IPS DF 19.7 (cell line): ENCODE measurements at regions not wholly inside any gene's neighbourhood (a gene's known extent, or its start where the extent isn't known, plus 50 kb on each side); places are given as distances from the start of the nearest gene placed in this dataset.
"Not testable (repeated sequence)": the region's sequence is repeated elsewhere in the genome, so short reads cannot be mapped to it uniquely, and the experiment has no call there.

ENCODE experiments used
- DNase-seq: peaks from one replicate; pipeline ENCODE4 v3.0.0-alpha.2; 2013; ENCODE audit warnings: low read depth, low spot score

DNA sequence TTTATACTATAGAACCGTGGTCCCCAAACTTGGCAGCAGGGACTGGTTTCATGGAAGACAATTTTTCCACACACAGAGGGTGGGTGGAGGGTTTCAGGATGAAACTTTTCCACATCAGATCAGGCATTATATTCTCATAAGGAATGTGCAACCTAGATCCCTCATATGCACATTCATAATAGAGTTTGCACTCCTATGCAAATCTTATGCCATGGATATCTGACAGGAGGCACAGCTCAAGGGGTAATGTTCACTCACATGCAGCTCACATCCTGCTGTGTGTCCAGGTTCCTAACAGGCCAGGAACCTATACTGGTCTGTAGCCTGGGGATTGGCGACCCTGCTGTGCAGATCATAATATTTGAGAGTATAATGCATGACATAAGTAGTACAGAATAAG is 1802.2 kb upstream of the ACO1 start:
- DNase-seq: no peak

DNA sequence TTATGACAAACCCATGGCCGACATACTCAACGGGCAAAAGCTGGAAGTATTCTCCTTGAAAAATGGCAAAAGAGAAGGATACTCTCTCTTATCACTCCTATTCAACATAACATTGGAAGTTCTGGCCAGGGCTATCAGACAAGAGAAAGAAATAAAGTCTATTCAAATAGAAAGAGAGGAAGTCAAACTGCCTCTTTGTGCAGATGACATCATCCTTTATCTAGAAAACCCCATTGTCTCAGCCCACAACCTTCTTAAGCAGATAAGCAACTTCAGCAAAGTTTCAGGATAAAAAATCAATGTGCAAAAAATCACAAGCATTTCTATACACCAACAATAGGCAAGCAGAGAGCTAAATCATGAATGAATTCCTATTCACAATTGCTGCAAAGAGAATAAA is 1799.9 kb upstream of the ACO1 start:
- no peak for DNase-seq

DNA sequence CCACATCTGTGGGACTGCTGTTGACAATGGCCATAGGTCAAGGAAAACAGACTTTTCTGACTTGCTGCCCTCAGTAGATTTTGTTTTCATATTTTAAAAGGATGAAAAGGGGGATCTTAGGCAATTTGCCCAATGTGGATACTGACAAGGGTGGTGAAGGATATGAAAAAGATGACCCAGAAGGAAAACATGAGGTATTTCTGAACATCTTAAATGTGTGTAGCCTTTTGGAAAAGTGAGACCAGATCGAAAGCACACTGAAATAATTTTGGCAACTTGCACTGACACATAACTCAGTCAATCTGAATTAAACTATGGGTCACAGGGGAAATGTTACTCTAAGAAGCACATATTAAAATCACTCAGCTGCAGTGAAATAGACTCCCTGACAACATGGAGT is 1793.0 kb upstream of the ACO1 start:
- no peak for DNase-seq

DNA sequence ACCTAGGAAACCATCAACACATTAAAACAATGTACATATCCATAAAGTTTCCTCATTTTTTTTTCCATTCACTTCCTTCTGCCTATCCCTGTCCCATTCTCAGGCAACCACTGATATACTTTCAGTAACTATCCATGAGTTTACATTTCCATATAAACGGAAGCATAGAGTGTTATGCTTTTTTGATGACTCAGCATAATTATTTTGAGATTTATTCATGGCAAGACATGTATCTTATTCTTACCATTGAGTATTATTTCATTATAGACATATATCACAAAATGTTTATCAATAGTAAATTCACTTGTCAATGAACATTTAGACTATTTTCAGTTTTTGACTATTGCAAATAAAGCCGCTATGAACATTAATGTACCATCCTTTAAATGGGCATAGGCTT is 1786.8 kb upstream of the ACO1 start:
- DNase-seq: no peak

DNA sequence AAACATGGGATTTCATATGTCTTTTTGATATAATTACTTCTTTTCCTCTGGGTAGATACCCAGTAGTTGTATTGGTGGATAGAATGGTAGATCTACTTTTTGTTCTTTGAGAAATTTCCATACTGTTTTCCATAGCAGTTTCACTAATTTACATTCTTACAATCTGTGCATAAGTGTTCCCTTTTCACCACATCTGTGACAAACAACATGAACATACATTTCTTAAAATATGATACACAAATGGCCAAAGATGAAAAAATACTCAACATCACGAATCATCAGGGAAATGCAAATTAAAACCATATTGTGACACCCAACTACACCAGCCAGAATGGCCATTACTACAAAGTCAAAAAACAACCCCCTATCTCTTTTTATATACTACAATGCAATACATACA is 1778.5 kb upstream of the ACO1 start:
- DNase-seq: no peak

DNA sequence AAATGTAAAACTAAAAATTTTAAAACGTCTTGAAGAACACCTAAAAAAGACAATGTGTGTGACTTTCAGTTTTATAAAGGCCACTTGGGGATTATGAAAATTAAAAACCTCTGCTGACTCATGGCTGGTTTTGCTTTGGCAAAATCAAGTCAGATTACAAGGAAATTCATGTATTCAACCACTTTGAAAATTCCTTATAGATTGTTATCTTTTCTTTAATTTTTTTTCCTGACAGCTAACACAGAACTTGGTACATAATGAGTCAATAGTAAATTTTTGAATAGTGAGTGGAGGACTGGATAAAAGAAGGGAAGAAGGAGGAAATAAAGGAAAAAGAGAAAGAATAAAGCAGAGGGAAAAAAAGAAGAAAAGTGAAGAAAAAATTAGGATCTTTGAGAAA is 1774.7 kb upstream of the ACO1 start:
- DNase-seq: no peak

DNA sequence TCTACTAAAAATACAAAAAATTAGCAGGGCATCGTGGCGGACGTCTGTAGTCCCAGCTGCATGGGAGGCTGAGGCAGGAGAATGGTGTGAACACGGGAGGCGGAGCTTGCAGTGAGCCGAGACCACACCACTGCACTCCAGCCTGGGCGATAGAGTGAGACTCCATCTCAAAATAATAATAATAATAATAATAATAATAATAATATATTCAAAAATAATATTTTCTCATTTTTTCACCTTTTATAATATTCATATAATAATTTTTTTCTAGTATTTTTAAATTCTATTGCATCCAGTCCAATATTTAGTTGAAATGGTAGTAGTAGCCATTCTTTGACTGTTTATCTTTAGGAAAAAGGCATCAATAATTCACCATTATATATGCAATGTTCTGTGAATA is 1767.7 kb upstream of the ACO1 start:
- DNase-seq: not testable (repeated sequence)

DNA sequence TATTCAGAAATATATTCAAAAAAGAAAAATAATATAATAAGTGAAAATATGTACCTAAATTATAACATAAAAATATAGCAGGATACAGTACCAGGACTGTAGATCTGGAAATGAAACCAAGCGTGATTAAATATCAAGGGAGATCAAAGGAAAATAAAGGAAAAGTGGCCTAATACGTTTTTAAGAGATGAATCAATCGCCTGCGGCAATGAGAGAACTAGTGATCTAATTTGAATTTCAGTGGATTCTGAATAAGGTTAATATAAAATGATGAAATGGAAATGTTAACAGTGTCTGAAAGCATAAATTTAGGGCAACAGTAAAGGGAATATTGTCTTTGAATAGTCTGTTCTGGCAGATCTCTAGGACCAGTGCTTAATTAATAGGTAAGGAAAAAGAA is 1761.9 kb upstream of the ACO1 start:
- no peak for DNase-seq

DNA sequence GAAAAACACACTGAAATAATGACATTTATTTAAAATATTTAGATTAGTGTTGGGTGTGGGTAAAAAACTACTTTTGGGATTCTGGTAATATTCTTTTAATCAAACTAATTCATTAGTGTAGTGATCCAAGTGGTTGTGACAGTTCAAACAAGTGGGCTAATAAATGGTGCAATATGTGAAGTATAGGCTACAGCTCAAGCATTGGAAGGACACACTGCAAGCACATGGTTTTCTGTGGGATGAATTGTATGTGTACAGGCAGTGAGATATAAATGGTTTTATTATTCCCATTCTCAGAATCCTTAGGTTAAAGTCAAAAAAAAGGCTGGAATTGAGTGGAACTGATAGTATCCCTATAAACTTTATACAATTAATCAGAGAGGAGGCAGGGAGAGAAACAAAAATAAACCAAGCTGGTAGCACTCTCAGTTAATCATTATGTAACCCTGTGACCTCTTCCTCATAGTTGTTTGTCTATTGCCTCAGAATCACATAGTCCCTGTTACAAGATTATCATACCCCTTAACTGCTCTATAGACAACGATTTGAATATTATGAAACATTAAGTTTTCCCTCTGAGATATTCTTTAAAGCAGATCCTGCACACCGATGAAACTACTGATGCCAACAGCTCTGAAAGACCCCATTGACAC is 1755.4 kb upstream of the ACO1 start:
- no peak for DNase-seq

DNA sequence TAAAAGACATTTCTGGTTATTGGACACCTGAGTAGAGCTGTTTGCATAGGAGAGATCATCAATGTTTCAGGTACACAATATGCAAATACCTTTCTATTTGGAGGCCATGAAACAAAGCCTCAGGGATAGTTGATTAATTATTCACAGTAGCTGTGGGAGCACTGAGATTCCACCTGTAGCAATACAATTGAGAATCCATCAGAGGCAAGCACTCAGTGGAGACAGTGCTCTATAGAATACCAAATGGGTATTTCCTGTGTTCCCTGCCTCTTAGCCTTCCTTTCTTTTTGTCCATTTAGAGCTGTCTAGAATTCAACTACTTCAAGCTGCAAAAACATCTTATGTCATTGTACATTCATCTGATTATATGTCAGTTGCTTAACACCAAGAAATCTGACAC is 1754.0 kb upstream of the ACO1 start:
- peak; percentile 0 for DNase-seq

DNA sequence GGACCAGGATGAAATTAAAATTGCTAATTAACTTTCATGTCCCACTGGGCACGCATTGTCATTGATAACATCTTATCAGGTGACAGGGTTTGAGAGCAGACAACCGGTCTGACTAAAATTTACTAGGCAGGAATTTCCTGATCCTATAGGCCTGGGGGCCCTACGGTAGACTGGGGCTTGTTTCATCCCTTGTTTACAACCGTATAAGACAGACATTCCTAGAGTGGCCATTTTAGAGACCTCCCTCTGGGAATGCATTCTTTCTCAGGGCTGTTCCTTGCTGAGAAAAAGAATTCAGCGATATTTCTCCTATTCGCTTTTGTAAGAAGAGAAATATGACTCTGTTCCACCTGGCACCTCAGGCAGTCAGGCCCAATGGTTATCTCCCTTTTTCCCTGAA is 1737.8 kb upstream of the ACO1 start:
- not testable (repeated sequence) for DNase-seq

DNA sequence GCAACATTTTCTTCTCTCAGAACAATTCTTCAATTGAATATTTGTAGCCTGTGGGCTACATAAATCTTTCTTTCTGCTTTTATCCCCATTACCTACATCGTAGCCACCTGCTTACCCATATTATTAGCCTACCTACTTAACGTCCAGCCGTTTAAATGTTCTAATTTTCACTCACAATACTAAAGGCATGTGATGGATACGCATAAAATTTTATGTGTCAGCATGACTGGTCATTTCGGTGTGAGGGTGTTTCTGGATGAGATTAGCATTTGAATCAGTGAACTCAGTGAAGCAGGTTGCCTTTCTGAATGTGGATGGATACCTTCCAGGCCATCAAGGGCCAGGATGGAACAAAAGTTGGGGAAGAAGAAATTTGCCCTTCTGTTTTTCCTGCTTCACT is 1722.5 kb upstream of the ACO1 start:
- no peak for DNase-seq

DNA sequence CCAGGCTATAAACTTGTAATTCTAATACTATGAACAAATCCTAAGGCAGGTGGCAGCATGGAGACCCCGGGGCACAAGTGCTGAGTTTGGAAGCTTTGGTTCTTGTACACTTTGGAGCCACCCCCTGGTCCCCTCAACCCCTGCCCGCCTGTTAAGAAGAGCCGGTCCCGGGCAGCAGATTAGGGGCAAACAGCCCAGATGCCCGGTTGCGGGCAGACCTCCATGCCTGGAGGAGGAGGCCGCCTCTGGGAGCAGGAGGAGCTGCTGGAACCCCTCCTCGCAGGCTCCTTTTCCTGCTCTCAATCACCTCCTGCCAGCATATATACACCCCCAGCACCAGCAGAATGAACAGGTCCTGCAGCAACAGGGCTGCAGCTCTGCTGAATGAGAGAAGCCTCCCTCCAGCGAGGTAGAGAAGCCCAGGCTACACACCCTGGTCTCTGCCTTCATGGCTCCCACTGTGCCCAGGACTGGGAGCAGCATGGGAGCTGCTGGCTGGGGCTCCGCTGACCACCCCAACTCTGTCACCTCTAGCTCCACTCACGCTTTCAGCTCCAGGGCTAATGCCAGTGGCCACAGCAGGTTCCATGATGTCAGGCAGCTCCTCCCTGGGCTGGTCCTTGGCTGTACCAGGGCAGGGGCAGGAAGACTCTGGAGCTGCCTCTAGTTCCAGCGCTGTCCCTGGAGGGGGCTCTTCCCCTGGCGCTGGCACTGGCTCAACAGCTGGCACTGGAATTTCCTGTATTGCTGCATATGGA is 1713.5 kb upstream of the ACO1 start:
- DNase-seq: no peak

DNA sequence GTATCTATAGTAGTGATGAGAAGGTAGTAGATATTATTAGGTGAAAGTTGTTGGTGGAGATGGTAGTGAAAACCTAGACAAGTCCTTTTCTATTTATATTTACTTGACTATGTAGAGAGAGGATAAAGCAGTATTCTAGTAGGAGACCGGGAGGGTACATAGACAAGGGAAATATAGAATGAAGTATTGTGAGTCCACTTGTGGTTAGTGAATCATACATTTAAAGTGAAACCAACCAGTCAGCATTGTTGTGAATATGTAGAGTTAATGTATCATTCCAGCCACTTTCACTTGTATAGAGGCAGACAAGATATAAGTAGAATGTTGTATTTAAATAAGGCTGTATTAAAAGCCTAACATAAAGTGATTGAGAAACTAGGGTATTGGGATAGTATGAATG is 1711.3 kb upstream of the ACO1 start:
- no peak for DNase-seq

DNA sequence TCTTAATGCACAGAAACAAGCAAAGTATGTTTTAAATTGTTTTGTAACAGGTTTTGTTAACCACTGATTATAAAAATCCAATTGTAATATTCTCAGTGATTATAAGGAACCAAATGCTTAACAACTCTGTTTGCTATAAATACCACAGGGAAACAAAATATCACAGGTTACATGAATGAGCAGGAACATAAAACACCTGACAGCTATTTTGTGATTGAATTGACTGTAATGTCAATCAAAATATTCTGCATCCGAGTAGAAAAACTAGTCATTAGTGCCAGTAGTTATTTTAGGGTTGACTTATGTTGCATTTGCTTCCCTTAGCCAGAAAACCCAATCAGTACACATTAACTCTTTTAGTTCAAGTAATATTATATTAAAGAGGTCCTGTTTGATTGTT is 1707.8 kb upstream of the ACO1 start:
- no peak for DNase-seq

DNA sequence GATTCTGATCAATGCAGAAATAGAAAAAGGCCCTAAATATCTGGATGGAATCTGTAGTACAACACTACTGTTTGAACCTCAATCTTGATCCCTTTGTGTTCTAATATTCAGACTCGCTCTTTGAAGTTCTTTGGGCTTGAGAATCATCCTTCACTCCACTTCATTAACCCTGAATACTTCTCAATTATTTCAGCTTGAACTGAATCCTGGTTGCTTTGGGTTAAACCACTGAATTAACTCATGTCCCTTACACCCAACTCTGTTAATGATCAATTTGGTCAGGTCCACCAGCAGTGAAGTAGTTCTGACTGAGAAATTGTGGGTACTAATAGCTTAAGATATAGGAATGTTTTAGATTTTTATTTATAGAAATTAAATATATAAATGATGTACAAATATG is 1707.2 kb upstream of the ACO1 start:
- DNase-seq: no peak

DNA sequence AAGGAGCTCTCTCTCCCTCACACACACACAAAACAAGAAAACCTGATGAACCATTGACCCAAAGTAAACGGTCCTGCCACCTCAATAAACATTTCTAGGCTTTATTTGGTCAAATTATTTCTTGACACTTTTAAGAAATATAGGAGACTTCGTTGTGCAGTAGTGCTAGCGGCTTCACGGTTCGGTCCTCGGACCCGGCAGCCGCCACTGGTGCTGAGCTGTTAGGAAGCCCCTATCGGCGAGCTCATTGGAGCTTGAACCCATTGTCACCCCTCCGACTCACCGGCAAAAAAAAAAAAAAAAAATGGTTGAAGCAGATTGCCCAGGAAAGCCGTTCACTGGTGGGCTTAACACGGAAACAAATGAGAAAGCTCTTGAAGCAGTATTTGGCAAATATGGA is 1695.6 kb upstream of the ACO1 start:
- DNase-seq: no peak

DNA sequence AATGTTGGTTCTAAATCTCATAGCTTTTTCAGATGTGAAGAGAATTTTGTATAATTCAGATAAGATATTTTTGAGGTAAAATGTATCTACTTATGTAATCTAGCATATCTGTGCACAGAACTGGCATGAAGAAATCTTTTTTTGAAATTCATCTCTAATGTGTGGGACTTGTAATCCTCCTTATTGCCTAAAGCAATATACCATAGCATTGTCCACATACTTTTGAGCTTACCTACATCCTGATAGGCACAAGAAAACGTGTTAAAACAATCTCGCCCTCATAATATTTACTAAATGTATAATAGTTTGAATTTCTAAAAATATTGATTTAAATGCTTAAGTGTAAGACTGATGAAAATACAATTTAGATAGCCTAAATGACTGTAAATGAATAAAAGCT is 1686.5 kb upstream of the ACO1 start:
- DNase-seq: no peak

DNA sequence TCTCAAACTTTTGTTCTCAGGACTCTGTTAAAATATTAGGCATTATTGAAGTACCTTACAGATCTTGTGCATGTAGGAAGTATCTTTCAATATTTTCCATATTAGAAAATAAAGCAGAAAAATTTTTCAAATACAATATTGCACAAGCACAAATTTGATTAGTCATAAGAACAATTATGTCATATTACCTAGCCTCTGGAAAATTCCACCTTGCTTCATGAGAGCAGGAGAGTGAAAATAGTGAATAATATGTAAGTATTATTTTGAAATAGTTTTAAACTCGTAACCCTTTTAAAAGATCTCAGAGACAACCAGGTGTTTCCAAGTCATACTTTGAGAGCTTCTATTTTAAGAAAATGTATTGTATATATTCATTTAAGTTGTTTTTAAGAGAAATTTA is 1672.9 kb upstream of the ACO1 start:
- DNase-seq: no peak

DNA sequence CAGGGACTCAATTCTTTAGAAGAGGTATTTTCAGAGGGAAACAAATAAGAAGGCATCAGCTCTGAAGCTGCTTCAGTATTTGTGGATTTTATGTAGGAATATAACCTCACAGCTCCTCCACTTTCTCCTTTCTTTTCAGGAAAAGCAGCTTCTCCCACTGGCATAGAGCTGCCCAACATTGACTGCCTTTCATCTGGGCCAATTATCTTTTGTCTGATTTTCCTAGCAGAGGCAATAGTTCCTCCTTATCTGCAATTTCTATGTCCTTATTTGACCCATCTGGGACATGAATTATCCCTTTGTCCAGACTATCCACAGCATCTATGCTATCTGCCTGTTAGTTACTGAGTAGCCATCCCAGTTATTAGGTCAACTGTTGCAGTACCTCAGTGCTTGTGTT is 1671.2 kb upstream of the ACO1 start:
- DNase-seq: no peak

DNA sequence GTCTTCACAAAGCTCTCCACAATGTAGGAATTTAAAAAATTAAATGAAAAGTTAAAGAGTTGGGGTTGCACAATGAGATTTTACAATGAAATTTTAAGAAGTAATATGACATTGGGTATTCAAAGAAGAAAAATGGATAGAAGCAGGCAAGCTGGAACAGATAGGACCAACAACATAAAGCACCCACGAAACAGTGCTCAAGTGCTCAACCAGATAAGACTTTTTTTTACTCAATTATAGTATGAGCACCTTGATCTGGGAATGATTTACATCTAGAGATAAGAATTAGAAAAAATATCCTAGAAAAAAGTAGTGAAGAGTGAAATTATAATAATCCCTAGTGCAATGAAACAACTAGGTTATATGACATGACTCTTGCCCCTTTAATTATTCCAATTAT is 1670.1 kb upstream of the ACO1 start:
- DNase-seq: no peak

DNA sequence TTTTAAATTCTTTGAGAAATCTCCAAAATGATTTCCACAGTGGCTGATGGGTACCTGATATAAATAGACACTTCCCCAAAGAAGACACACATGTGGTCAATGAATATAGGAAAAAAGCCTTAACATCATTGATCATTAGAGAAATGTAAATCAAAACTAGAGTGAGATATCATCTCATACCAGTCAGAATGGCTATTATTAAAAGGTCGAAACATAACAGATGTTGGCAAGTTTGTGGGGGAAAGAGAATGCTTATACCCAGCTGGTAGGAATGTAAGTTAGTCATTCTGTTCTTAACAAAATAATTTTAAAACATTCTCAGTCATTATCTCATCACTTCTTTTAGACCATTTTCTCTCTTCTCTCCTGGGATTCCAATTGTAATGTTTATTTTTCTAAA is 1666.0 kb upstream of the ACO1 start:
- no peak for DNase-seq

DNA sequence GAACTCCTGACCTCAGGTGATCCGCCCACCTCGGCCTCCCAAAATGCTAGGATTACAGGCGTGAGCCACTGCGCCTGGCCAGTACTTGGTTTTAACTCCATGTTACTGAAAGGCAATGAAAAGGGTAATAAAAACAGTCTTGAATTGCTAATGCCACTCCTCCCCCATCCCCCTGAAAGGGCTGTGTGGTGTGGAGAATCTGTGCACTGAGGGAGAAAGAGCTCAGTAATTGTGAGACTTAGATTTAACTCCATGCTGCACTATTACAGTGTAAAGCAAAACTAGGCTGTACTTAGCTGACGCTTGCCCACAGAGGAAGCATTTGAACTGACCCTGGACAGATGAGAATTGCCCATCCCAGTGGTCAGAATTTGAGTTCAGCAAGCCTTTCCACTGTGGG is 1662.4 kb upstream of the ACO1 start:
- DNase-seq: no peak

DNA sequence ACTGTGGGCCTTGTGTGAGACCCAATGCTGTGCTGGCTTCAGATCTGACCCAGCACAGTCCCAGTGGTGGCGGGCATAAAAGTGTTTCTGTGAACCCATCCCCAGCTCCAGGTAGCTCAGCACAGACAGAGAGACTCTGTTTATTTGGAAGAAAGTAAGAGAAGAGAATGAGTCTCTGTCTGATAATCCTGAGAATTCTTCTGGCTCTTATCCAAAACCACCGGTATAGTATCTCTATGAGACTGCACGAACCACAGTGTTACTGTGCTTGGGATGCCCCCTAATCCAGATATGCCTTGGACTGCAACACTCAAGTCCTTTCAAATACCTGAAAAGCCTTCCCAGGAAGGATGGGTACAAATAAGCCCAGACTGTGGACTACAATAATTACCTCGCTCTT is 1660.8 kb upstream of the ACO1 start:
- DNase-seq: no peak
